Stomach (tissue), 4 donors: ENCODE measurements at regions not wholly inside any gene's neighbourhood (a gene's known extent, or its start where the extent isn't known, plus 50 kb on each side); places are given as distances from the start of the nearest gene placed in this dataset.

Experiments
- CTCF ChIP-seq, 7 experiments: fragments of 450-650 bp in 4 of 7; fragments of 200-600 bp in 3 of 7; sonication (generic) in 3 of 7; IDR thresholded peaks; one replicate each; pipeline ENCODE4 v1.5.1; 2016 to 2019; ENCODE audit warnings: antibody characterized with exemption in 7 of 7, control low read depth in 2 of 7, mild to moderate bottlenecking in 1 of 7
- POLR2A ChIP-seq, 4 donors: fragments of 450-650 bp; IDR thresholded peaks; one replicate each; pipeline ENCODE4 v1.6.1; 2016; ENCODE audit warnings: antibody characterized with exemption in 4 of 4, control low read depth in 2 of 4, mild to moderate bottlenecking in 1 of 4, moderate library complexity in 1 of 4
- POLR2AphosphoS5 ChIP-seq, 3 donors: sonication (generic); formaldehyde crosslinking; IDR thresholded peaks; one replicate each; pipeline ENCODE4 v1.6.1; 2016; ENCODE audit warnings: antibody characterized with exemption in 3 of 3

- TF ChIP-seq POLR2A (IDR thresholded peaks at IDR 0.05) (no peak), CTCF (IDR thresholded peaks at IDR 0.05) (no peak), POLR2AphosphoS5 (IDR thresholded peaks at IDR 0.05) (no peak)
Measured at GRCh38 chr6:49327571-49327970, 135.5 kb downstream of the MMUT start.
